CD4-positive, alpha-beta T cell treated with Interleukin-15 for 4 hours (primary cell): ENCODE measurements at regions not wholly inside any gene's neighbourhood (a gene's known extent, or its start where the extent isn't known, plus 50 kb on each side); places are given as distances from the start of the nearest gene placed in this dataset.
"Not testable (repeated sequence)": the region's sequence is repeated elsewhere in the genome, so short reads cannot be mapped to it uniquely, and the experiment has no call there.

Experiments
- DNase-seq: peaks from one replicate; pipeline ENCODE4 v3.0.0-alpha.2; 2020; ENCODE audit warnings: low spot score

DNA sequence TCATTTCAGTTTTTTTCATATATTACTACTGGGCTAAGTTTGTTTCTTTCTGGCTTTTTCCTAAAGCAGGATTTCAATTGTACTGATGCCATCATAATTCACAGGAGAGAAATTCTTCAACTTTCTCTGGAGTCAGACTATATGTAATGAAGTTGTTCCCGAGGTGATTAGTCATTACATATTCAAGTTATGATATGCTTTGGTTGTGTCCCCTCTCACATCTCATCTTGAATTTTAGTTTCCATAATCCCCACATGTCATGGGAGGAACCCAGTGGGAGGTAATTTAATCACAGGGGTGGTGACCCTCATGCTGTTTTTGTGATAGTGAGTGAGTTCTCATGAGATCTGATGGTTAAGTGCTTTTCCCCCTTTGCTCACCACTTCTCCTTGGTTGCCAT lies 227.5 kb upstream of the LRIG3 start:
- DNase-seq = no peak

DNA sequence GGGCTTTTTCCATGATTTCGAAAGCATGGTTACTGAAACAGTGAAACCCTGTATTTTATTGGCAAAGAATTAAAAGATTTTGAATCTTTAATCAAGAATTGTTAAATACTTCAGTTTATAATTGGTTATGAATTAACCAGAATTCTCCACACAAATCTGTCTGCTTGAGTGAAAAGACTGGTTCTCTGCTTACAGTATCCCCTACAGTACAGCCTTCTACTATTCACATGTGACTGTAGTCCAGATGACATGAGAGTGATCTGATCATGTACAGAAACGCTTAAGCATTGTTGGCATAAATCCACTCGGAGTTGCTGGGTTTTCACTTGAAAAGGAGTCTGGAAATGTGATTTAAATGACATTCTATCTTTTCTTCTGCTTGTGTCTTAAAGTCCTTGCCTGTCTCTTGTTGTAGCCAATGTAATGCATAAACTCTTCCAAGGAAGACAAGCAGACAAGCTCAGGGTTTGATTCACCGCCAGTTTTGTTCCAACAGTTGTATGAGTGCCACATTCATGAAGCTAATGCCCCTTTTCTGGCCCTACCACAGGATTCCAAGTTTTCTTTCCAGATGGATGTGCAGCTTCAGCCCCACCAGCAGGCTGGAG lies 222.0 kb upstream of the LRIG3 start:
- DNase-seq = no peak

DNA sequence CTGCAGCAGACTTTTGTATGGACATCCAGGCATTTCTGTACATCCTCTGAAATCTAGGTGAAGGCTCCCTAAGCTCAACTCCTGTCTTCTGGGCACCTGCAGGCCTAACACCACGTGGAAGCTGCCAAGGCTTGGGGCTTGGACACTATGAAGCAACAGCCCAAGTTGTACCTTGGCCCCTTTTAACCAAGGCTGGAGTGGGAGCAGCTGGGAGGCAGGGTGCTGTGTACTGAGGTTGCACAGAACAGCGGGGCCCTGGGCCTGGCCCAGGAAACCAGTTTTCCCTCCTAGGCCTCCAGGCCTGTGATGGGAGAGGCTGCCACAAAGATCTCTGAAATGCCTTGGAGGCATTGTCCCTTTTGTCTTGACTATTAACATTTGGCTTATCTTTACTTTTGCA lies 214.4 kb upstream of the LRIG3 start:
- no peak for DNase-seq

DNA sequence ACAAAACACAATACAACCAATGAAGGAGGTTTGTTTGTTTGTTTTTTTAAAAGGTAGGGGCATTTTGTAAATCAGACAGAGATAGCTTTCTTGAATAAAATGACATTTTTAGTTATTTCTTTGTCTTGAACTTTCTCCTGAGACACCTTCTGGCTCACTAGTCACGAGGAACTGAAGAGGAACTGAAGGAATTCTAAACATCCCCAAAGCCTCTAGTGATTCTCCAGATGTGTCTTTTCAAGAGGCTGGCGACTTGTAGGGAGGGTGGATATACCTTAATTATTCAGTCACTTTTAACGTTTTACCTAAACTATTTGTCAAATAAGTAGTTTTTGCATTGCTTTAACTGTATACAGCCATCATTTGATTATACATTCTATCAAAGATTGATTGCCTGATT lies 211.2 kb upstream of the LRIG3 start:
- no peak for DNase-seq

GRCh38 chr12:59122784-59123183 lies 202.5 kb upstream of the LRIG3 start:
- DNase-seq = no peak

DNA sequence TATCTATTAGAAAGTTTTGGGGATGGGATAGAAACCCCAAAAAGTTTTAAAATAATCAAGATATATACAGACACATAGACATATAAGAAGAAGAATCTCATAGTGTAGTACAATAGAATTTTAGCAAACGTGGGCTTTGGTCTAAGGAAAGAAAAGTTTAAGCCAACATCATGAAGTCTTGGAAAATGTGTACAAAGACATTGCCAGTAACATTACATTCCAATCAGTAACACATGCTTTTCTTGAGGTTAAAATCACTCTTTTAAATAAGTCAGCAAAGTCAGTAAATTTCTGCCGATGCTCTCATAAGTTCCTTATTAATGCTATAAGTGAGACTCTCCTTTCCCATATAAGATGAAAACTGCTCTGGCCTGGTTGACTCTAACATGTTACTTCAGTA lies 201.1 kb upstream of the LRIG3 start:
- no peak for DNase-seq

DNA sequence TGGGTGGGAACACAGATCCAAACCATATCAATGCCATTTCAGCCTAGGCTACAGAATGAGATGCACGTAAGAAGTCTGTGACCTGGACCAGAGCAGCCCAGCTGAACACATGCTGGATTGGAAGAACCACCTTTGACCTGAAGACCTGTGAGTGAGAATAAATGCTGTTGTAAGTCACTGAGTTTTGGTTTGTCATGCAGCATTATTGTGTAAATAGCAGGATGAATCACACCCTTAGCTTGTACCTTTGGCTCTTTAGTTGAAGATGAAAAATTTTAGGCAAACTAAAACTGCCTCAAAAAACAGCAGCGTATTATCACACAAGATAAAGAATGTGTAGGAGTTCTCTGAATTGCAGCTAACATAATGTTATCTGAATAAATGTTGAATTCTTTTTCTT lies 199.4 kb upstream of the LRIG3 start:
- DNase-seq = no peak

- DNase-seq = no peak
Observed at GRCh38 chr12:59118356-59118755, 198.1 kb upstream of the LRIG3 start.

DNA sequence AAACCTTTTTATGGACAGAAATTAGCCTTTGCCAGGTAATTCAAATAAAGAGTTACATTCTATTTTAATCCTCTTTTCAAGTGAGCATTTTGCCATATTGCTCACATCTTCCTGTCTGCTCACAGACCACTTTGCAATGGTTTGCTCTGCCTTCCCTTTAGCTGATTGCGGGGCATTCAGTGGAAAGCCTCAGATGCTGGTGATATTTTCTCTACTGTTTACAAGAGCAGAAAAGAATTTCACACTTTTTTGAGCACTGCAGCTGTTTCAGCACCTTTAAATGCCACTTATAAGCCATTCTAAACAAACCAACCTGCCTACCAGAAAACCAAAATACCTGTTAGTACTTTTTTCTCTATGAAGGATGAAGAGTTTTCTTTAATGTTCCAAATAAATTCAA lies 195.7 kb upstream of the LRIG3 start:
- DNase-seq = no peak

GRCh38 chr12:59115526-59115925 lies 195.2 kb upstream of the LRIG3 start:
- no peak for DNase-seq

DNA sequence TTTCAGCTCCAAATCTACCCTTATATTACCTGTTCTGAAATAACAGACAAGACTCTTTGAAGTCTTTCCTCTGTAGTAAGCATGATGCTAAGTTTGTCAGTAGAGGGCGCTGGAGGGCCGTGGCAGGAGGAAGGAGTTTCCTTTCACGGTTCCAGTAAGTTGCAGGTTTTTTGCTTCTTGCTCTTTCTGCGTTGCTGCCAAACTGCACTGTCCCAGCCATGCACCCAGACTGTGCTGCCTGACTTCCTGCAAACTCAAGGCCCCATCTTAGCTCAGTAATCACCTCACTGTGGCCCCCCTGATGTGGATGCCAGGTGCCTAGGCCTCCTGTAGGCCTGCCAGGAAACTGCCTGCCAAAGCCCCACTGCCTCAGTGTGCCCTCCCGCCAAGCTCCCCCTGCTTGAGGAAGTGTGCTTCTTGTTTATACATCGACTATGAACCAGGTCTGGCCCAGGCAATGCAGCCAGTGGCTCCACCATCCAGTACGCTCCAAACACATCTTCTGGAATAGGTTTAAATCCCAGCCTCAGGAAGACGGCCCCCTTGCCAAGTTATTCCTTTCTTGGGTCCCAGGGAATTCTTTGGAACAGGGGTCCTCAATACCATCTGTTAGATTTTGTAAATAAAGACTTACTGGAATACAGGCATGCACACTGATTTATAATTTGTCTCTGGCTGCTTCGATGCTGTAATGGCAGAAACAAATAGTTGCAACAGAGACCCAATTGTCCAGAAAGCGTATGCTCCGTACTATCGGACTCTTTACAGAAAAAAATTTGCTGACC lies 193.7 kb upstream of the LRIG3 start:
- DNase-seq = peak; percentile 15

DNA sequence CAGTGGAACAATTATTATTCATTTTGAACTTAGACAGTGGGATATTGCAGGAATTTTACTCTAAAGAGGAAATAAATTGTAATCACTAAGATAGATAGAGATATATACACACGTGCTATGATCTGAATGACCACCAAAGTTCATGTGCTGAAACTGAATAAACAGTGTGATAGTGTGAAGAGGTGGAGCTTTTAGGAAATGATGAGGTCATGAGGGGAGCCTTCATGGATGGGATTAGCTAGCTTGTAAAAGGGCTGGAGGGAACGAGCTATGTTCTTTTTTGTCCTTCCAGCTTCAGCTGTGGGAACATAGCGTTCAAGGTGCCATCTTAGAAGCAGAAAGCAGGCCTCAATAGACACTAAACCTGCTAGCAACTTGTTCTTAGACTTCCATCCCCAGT lies 191.5 kb upstream of the LRIG3 start:
- no peak for DNase-seq

GRCh38 chr12:59108516-59108915 lies 188.2 kb upstream of the LRIG3 start:
- DNase-seq = not testable (repeated sequence)

DNA sequence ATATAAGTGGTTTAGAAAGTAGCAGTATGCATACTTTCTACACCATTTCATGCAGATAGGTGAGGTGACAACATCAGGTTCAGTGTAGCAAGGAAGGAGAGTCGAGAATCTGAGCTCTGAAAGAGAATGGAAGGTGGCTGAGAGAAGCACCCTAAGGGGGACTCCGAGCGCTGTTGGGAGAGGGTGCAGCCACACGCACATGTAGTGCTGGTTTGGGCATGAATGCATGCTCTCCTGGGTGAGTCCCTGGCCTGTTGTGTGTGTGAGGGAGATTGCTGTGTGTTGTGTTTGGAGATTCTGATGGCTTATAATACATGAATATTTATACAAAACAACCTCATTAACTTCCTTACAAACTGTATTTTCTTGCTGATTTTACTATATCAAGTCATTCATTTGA lies 180.3 kb upstream of the LRIG3 start:
- DNase-seq = no peak

GRCh38 chr12:59097876-59098275 lies 177.6 kb upstream of the LRIG3 start:
- DNase-seq = no peak

- DNase-seq = no peak
Observed at GRCh38 chr12:59096246-59096645, 175.9 kb upstream of the LRIG3 start.

DNA sequence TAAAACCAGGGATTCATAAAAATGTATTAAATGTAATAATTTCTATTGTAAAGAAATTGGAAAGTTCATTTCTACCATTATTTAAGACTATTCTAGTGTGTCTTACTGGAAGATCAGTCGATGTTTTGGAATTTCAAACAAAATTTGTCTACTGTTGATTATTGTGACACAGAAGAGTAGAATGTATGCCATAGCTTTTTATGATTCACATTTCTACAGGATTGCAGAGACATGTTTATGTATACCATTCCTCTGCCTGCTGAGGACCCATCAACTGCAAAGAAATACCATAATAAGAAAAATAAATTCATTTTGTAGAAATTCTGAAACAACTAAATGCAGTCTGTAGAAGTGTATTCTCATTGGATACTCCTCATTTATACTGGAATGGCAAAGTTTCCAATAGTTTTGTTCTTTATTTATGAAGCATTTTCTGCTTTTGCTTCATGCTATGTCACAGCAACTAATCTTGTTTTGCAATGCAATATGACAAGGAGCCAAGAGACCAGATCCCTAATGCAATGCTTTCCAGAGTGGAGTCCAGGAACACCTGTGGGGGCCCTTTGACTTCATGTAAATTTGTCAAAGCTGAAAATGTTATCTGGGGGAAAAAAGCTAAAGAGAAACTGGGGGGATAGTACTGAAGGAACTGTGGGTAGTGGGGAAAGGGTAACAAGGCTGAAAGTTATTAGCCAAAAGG lies 172.9 kb upstream of the LRIG3 start:
- DNase-seq = no peak

GRCh38 chr12:59088673-59089072 lies 168.4 kb upstream of the LRIG3 start:
- no peak for DNase-seq

- DNase-seq = no peak
Observed at GRCh38 chr12:59087691-59088090, 167.4 kb upstream of the LRIG3 start.

DNA sequence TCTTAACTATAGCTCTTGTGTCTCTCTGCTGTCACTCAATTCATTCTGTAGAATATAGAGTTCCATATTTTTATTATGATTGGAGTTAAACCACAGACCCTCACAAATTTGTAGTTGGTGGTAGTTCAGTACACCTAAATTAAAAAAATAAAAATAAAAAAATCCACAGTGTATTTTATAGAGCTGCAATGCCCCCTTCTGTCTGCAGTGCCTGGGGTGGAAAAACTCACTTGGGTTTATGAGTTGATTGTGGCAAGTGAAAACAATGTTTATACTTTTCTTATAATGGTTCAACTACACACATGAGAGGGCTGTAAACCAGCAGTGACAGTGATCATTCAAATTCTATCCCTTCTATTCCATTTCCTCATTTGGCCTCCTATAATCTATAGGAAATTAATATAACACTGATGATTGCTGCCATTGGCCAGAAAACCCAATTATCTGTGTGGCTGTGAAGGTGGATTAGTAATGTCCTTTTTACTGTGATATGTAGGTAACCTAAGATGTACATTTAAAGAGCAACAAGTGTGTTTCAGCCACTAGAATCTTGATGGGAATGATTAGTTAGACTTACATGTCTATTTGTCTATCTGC lies 166.9 kb upstream of the LRIG3 start:
- DNase-seq = no peak

- no peak for DNase-seq
Observed at GRCh38 chr12:59086126-59086525, 165.8 kb upstream of the LRIG3 start.

- DNase-seq = no peak
Observed at GRCh38 chr12:59085690-59086089, 165.4 kb upstream of the LRIG3 start.
